Vagina (tissue), 2 donors: ENCODE measurements at regions not wholly inside any gene's neighbourhood (a gene's known extent, or its start where the extent isn't known, plus 50 kb on each side); places are given as distances from the start of the nearest gene placed in this dataset.

Experiments
- DNase-seq, 2 donors: peaks; one replicate each; pipeline ENCODE4 v3.0.0-alpha.2; 2017; ENCODE audit errors: extremely low spot score in 2 of 2
- H3K27ac ChIP-seq: fragments of 200-600 bp; sonication (generic); one replicate; pipeline ENCODE4 v1.5.1; 2019
- H3K27me3 ChIP-seq: fragments of 200-600 bp; sonication (generic); one replicate; pipeline ENCODE4 v1.5.1; 2019
- H3K36me3 ChIP-seq, 2 donors: fragments of 200-600 bp; sonication (generic); one replicate each; pipeline ENCODE4 v1.5.1; 2017 to 2019
- H3K4me1 ChIP-seq: fragments of 200-600 bp; sonication (generic); one replicate; pipeline ENCODE4 v1.5.1; 2019
- H3K4me3 ChIP-seq, 2 donors: fragments of 200-600 bp; sonication (generic); 1 replicate in 1 of 2; 2 replicates in 1 of 2; pipeline ENCODE4 v1.5.1; 2016 to 2019
- H3K9me3 ChIP-seq: fragments of 200-600 bp; sonication (generic); one replicate; pipeline ENCODE4 v1.5.1; 2019
- CTCF ChIP-seq, 3 experiments: fragments of 450-650 bp in 2 of 3; fragments of 200-600 bp in 1 of 3; sonication (generic) in 1 of 3; IDR thresholded peaks; one replicate each; pipeline ENCODE4 v1.5.1; 2017 to 2019; ENCODE audit warnings: antibody characterized with exemption in 3 of 3, mild to moderate bottlenecking in 2 of 3, moderate library complexity in 2 of 3
- POLR2A ChIP-seq, 2 donors: fragments of 450-650 bp; IDR thresholded peaks; one replicate each; pipeline ENCODE4 v1.6.1; 2017; ENCODE audit warnings: antibody characterized with exemption in 2 of 2, mild to moderate bottlenecking in 2 of 2, moderate library complexity in 2 of 2
- POLR2AphosphoS5 ChIP-seq, 2 donors: sonication (generic); formaldehyde crosslinking; IDR thresholded peaks; one replicate each; pipeline ENCODE4 v1.9.0; 2017; ENCODE audit warnings: antibody characterized with exemption in 2 of 2, mild to moderate bottlenecking in 2 of 2, low read depth in 1 of 2; ENCODE audit not compliant: insufficient read depth in 1 of 2
- intact Hi-C: fragments of 100-400 bp; cut with DNase I; formaldehyde crosslinking; loops from one replicate; pipeline ENCODE4 v1.15.1; 2023

GRCh38 chr6:170176898-170177771 is 113.7 kb downstream of the DLL1 start:
- Histone ChIP-seq H3K9me3 (no peaks in the 10 kb centered on the region), H3K27ac (peak overlapping the region; percentile 80), H3K4me3 (peak overlapping the region; percentile 16 to 34), H3K4me1 (peaks cover 63% of the 10 kb centered on the region), H3K27me3 (no peaks in the 10 kb centered on the region), H3K36me3 (no peaks in the 10 kb centered on the region)
- intact Hi-C loops, result no loop called here
- peak; percentile 85 to 87 for DNase-seq
- TF ChIP-seq CTCF (IDR thresholded peaks at IDR 0.05), result no peak
- no peak for TF ChIP-seq POLR2A (IDR thresholded peaks at IDR 0.05)
- TF ChIP-seq POLR2AphosphoS5 (IDR thresholded peaks at IDR 0.05; ENCODE audit: insufficient read depth in 1 of 2, low read depth in 1 of 2), result no peak

- TF ChIP-seq POLR2AphosphoS5 (IDR thresholded peaks at IDR 0.05; ENCODE audit: insufficient read depth in 1 of 2, low read depth in 1 of 2) (peak in 1 of 2 donors; percentile 38), CTCF (IDR thresholded peaks at IDR 0.05) (no peak), POLR2A (IDR thresholded peaks at IDR 0.05) (no peak)
- Histone ChIP-seq H3K27me3 (no peaks in the 10 kb centered on the region), H3K27ac (peak overlapping the region; percentile 80), H3K4me1 (peaks cover 63% of the 10 kb centered on the region), H3K9me3 (no peaks in the 10 kb centered on the region), H3K36me3 (no peaks in the 10 kb centered on the region), H3K4me3 (peak overlapping the region; percentile 16 to 34)
- intact Hi-C loops, result no loop called here
- DNase-seq, result peak; percentile 70 to 83
Measured at GRCh38 chr6:170176136-170176897, 114.6 kb downstream of the DLL1 start.

- DNase-seq, result peak in 1 of 2 donors; percentile 77
- no peak overlapping the region for H3K4me3 ChIP-seq
Measured at GRCh38 chr6:170175644-170176135, 115.2 kb downstream of the DLL1 start.

GRCh38 chr6:170174771-170175643 is 115.9 kb downstream of the DLL1 start:
- Histone ChIP-seq H3K4me3 (no peak overlapping the region), H3K27ac (peak overlapping the region; percentile 80), H3K9me3 (no peaks in the 10 kb centered on the region), H3K4me1 (peaks cover 61% of the 10 kb centered on the region), H3K27me3 (no peaks in the 10 kb centered on the region), H3K36me3 (no peaks in the 10 kb centered on the region)
- DNase-seq, result peak in 1 of 2 donors; percentile 84
- no peak for TF ChIP-seq POLR2A (IDR thresholded peaks at IDR 0.05)
- no peak for TF ChIP-seq POLR2AphosphoS5 (IDR thresholded peaks at IDR 0.05; ENCODE audit: insufficient read depth in 1 of 2, low read depth in 1 of 2)
- intact Hi-C loops, result no loop called here

More at GRCh38 chr6:170175644-170176135, 115.2 kb downstream of the DLL1 start:
- Histone ChIP-seq H3K4me1 (peaks cover 63% of the 10 kb centered on the region), H3K27ac (peak overlapping the region; percentile 80), H3K36me3 (no peaks in the 10 kb centered on the region), H3K27me3 (no peaks in the 10 kb centered on the region), H3K9me3 (no peaks in the 10 kb centered on the region)
- TF ChIP-seq POLR2A (IDR thresholded peaks at IDR 0.05) (no peak), POLR2AphosphoS5 (IDR thresholded peaks at IDR 0.05; ENCODE audit: insufficient read depth in 1 of 2, low read depth in 1 of 2) (no peak), CTCF (IDR thresholded peaks at IDR 0.05) (no peak)
- intact Hi-C loops, result no loop called here
